ENCODE measurements at regions not wholly inside any gene's neighbourhood (a gene's known extent, or its start where the extent isn't known, plus 50 kb on each side); places are given as distances from the start of the nearest gene placed in this dataset.

DNA sequence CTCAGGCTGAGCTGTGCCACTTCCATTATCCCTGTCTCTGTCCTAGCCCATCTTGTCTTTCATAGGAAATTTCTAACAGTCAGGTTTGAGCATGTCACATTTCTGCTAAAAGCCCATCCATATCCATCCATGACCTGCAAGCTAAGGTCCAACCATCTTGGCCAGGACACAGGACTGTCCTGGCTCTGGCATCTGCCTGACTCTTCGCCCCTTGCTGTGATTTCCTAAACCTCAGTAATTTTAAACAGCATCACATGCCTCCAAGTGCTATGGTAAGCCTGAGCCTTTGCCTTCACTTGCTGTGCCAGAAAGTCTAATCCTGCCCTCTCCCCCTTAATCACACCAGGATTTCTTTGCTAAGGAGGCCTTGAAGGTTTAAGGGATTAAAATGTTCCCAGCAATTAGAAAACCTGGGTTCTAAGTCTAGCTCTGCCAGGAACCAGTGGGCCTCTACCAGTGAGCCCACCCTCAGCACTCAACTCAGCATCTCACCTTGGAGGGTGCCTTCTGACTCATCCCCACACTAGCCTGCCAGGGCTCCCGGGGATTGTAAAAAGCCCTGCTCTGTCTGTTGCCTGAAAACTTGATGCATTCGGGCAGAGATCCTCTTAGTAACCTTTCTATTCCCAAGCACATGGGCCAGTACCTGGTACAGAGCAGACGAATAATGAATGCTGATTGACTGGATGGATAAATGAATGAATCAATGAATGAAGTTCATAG lies 411.0 kb downstream of the LRATD1 start:
- no peak for DNase-seq (ENCODE audit: low read depth)

GRCh38 chr2:15045054-15045453 lies 412.5 kb downstream of the LRATD1 start:
- DNase-seq (ENCODE audit: low read depth) = no peak

DNA sequence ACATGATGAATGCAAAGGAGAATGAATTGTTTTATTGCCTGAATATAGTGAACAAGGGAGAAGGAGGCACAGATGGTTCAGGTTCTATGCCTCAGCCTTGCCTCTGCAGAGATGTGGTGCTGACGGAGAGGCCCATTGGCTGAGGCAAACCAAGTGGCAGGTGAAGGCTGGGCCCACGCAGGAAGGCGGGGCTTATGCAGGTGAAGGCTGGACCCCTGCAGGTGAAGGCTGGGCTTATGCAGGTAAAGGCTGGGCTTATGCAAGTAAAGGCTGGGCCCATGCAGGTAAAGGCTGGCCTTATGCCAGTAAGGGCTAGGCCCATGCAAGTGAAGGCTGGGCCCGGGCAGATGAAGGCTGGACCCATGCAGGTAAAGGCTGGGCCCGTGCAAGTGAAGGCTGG lies 414.7 kb downstream of the LRATD1 start:
- DNase-seq (ENCODE audit: low read depth) = no peak

GRCh38 chr2:15048000-15048399 lies 415.5 kb downstream of the LRATD1 start:
- no peak for DNase-seq (ENCODE audit: low read depth)

DNA sequence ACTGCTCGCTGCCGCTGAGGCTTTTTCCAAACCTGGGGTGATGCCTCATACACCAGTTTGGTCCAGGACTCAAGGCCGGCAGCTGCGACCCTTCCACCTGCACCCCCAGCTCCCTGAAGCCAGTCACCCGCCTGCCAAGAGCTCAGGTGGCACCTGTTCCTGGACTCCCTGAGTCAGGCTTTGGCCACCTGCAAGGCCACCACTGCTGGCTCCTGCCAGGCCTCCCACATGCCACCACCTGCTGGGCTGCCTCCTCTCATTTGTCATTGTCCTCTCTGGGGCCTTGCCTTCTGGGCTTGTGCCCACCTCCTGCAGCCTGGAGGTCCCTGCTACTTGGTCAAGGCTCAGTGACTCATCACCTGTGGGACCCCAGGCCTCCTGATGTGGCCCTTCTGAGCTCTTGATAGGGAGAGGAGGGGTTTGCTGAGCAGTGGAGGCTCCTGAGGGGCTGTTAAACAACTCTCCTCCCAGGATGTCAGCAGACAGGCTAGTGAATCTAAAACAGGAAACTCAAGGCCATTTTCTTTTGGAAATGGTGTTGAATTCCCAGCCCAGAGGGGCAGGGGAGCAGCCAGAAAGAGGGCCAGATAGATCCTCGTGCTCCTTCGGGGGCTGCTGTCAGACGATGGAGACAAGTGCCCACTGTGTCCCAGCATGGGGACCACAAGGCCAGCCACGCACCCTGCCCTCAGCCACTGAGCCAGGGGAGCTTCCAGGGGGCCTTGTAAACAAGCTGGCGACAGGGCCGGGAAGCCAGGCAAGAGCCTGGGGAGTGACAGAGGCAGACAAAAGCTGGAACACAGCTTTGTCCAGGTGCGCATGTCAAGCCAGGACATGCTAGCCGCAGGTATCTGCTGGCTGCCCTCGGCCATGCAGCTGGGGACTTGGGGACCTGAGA lies 416.8 kb downstream of the LRATD1 start:
- DNase-seq (ENCODE audit: low read depth) = no peak

DNA sequence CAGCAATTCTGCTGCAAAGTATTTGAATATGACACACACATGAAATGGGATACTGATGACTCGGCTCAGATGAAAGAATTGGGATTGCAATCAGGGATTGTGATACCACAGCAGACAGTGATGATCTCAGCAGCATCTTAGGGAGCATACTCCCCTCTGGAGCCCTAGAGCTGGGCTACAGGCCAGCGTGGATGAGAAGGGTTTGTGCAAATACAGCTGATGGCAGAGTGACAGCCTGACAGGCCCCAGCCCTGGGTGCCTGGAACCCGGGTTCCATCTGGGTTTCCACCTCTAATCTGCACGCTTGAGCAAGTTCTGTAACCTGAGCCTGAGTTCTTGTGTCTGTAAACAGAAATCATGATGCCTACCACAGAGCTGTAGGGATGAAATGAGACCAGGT lies 418.0 kb downstream of the LRATD1 start:
- DNase-seq (ENCODE audit: low read depth) = peak; percentile 9

GRCh38 chr2:15053542-15053941 lies 421.0 kb downstream of the LRATD1 start:
- no peak for DNase-seq (ENCODE audit: low read depth)

DNA sequence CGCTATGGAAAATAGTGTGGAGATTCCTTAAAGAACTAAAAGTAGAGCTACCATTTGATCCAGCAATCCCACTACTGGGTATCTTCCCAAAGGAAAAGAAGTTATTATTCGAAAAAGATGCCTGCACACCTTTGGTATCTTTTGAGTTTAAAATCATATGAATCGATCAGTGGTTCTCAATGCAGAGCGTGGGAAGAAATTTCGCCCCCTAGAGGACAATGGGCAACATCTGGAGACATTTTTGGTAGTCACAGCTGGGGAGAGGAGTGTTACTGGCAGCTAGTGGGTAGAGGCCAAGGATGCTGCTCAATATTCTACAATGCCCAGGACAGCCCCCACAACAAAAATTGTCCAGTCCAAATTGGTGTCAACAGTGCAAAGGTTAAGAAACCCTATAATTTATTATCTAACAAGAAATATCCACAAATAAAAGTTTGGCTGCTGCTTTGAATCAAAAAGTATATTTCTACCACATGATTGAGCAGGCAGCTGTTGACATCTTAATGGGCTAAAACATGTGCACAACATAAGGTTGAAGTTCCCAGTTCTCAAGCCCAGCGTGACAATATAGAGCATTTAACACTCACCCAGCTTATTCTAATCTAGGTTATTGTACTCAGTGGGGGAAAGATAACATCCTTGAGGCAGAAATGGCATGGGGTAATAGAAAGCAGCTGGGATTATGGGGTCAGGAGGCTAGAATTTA lies 425.7 kb downstream of the LRATD1 start:
- no peak for DNase-seq (ENCODE audit: low read depth)

DNA sequence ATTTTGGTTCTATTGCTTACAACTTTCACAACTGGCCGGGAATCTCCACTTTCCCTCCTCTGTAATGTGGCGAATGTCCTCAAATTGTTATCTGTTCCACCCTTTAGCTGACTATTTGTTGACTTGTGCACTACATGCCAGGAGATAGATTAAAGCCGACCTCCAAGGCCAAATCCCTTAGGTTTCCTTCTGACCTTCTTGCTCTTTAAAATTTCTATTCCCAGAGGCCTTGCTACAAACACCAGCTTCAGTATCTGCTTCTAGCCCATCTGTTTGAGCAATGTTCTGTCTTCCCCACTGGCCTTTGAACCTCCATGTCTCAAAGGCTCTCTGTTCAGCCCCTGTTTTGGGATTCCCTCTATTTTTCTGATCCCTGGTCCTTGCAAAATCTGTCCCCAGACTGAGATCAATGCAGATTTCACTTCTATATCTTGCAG lies 426.2 kb downstream of the LRATD1 start:
- DNase-seq (ENCODE audit: low read depth) = no peak

DNA sequence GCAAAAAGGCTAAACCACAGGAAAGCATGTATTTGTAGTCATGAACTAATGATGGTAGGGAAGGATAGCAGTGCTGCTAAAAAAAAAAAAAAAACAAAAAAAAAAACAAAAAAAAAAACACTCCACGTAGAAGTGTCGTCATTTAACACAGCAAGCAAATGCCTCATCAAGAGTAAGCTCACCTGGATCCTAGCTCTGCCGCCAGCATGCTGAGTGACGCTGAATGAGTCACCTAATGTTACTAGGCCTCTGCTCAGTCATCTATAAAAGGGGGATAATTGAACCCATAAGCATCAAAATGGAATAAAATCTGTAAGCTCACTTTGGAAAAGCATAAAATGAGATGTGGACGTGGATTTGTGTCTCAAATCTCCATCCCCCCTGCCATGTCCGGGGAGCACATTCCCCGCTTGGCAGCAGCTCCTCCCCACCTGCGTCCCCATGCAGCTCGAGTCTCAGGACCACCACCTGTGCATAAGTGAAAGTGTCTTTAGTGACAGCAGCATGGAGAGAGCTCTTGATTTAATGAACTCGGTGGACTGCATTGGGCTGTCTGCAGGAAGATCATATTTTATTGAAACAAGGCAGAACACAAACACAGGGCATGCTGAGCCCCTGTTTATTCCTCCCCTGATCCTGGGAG lies 427.5 kb downstream of the LRATD1 start:
- no peak for DNase-seq (ENCODE audit: low read depth)

DNA sequence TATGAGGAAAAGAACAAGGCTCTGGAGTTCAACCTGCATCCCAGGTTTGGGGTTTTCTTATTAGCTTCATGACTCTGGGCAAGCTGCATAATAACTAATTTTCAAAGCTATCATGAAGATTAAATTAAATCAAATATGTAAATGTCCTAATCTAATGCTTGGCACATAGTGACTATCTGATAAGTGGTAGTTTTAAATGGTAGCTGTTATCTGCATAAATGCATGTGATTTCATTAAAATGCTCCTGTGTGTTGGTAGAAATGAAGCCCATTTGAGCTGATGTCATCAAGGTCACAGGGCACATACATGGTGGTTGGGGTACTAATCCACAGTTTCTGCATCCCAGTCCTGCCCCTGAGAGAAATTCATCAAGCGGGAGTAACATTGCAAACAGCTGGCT lies 428.8 kb downstream of the LRATD1 start:
- no peak for DNase-seq (ENCODE audit: low read depth)

DNA sequence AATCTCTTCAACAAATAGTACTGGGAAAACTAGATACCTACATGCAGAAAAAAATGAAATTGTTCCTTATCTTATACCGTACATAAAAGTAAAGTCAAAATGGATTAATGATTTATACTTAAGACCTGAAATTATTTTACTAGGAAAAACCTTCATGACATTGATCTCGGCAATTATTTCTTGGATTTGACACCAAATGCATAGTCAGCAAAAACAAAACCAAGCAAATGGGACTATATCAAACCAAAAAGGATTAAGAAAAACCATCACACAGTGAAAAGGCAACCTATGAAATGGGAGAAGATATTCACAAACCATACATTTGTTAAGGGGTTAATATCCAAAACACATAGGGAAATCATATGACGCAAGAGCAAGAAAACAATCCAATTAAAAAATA lies 433.6 kb downstream of the LRATD1 start:
- no peak for DNase-seq (ENCODE audit: low read depth)

GRCh38 chr2:15069149-15069548 lies 436.6 kb downstream of the LRATD1 start:
- DNase-seq (ENCODE audit: low read depth) = no peak

DNA sequence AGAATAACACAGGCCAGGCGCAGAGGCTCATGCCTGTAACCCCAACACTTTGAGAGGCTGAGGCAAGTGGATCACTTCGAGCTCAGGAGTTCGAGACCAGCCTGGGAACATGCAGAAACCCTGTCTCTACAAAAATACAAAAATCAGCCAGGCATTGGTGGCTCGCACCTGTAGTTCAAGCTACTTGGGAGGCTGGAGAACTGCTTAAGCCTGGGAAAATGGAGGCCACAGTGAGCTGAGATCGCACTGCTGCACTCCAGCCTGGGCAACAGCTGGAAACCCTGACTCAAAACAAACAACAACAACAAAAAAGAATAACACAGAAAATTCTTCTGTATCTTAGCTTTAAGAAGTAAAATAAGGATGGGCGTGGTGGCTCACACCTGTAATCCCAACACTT lies 440.3 kb downstream of the LRATD1 start:
- no peak for DNase-seq (ENCODE audit: low read depth)

- DNase-seq (ENCODE audit: low read depth) = no peak
Observed at GRCh38 chr2:15073664-15074063, 441.1 kb downstream of the LRATD1 start.

DNA sequence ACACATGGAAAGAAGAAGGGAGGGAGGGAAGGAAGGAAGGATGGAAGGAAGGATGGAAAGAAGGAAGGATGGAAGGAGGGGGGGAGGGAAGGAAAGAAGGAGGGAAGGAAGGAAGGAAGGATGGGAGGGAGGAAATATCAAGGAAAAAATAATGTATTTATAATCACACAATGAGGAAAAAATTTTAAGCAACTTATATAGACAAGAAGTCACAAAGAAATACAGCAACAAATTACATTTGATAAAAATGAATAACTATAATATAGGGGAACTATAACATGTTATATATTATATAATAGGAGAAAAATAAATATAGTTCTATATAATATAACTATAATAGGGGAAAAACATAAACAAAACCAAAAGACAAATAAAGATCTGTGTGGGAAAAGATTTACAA lies 441.8 kb downstream of the LRATD1 start:
- no peak for DNase-seq (ENCODE audit: low read depth)

GRCh38 chr2:15074751-15075700 lies 442.5 kb downstream of the LRATD1 start:
- DNase-seq (ENCODE audit: low read depth) = no peak

DNA sequence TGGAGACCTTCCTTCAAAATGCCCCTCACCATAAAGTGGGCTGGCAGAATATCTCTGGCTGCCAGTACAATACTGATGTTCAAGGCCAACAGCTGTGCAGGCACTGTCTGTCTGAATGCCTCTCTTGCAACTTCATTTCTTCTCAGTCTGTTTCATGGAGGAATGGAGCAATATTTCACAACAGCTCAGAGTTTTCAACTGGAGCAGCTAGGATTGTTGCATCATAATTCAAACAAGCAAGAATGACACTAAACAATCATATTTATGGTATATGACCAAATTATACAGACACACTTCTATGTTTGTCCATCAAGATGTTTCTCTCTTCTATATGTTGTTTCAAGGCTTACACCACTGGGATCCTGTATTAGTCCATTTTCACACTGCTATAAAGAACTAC lies 444.2 kb downstream of the LRATD1 start:
- no peak for DNase-seq (ENCODE audit: low read depth)

GRCh38 chr2:15081356-15081755 lies 448.8 kb downstream of the LRATD1 start:
- no peak for DNase-seq (ENCODE audit: low read depth)

- DNase-seq (ENCODE audit: low read depth) = no peak
Observed at GRCh38 chr2:15082105-15083058, 449.9 kb downstream of the LRATD1 start.

Measured in iris pigment epithelial cell (primary cell).